ENCODE measurements at regions not wholly inside any gene's neighbourhood (a gene's known extent, or its start where the extent isn't known, plus 50 kb on each side); places are given as distances from the start of the nearest gene placed in this dataset.

DNA sequence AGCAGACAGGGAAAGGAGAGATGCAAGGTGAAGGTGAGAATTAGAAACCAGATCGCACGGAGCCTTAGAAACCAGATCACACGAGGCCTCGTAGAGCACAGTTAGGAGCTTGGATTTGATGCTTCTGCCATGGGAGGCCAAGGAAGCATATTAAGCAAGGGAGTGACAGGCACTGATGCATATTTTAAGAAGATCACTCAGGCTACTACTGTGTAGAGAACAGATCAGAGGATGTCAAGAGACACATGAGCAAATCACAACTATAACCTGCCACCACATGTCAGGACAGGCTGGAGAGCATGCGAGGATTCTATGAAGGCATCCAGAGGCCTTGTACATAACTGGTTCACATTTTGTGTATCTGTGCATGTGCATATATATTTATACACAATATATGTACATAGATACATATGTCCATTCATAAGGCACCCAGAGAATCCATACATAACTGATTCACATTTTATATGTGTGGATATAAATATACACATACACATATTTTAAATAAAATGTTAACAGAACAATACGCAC is 99.6 kb upstream of the FHIT start:
- TF ChIP-seq, protein P1, sequence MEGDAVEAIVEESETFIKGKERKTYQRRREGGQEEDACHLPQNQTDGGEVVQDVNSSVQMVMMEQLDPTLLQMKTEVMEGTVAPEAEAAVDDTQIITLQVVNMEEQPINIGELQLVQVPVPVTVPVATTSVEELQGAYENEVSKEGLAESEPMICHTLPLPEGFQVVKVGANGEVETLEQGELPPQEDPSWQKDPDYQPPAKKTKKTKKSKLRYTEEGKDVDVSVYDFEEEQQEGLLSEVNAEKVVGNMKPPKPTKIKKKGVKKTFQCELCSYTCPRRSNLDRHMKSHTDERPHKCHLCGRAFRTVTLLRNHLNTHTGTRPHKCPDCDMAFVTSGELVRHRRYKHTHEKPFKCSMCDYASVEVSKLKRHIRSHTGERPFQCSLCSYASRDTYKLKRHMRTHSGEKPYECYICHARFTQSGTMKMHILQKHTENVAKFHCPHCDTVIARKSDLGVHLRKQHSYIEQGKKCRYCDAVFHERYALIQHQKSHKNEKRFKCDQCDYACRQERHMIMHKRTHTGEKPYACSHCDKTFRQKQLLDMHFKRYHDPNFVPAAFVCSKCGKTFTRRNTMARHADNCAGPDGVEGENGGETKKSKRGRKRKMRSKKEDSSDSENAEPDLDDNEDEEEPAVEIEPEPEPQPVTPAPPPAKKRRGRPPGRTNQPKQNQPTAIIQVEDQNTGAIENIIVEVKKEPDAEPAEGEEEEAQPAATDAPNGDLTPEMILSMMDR (IDR thresholded peaks at IDR 0.05): no peak
- no peak for TF ChIP-seq EP300 (IDR thresholded peaks at IDR 0.05)
